SK-N-SH (cell line): ENCODE measurements at regions not wholly inside any gene's neighbourhood (a gene's known extent, or its start where the extent isn't known, plus 50 kb on each side); places are given as distances from the start of the nearest gene placed in this dataset.

Experiments used
- CTCF ChIA-PET: fragments of 300-600, 350-600 bp; formaldehyde crosslinking; extraction: SDS; loops from one replicate; lab custom pipeline; 2021; lab: Yijun Ruan, JAX
- POLR2A ChIA-PET: fragments of 350-600 bp; sonication (Branson Sonifier 250); formaldehyde crosslinking; extraction: SDS; loops from one replicate; lab custom pipeline; 2020; ENCODE audit warnings: antibody characterized with exemption, inconsistent platforms; lab: Yijun Ruan, JAX
- DNase-seq: peaks from one replicate; pipeline ENCODE4 v3.0.0; 2012
- H2AFZ ChIP-seq: fragments of 200-600 bp; sonication (generic); 2 replicates; pipeline ENCODE4 v1.8.1; 2016; ENCODE audit warnings: antibody characterized with exemption, mild to moderate bottlenecking, low read depth
- H3F3A ChIP-seq: fragments of 200-600 bp; sonication (generic); replicated peaks from 2 replicates; pipeline ENCODE3; 2016; ENCODE audit warnings: antibody characterized with exemption, mild to moderate bottlenecking; ENCODE audit not compliant: insufficient read depth
- H3K27ac ChIP-seq, 2 experiments: fragments of 200-500 bp in 1 of 2; fragments of 200-600 bp in 1 of 2; sonication (Bioruptor generic) in 1 of 2; sonication (generic), shearing (Covaris generic) in 1 of 2; 2 replicates each; pipeline versions ENCODE4 v1.5.1 to v1.6.1; 2014 to 2016; ENCODE audit warnings: low read depth in 2 of 2, inconsistent platforms in 1 of 2, low read length in 1 of 2, mild to moderate bottlenecking in 1 of 2, mixed read lengths in 1 of 2
- H3K27me3 ChIP-seq: fragments of 200-600 bp; sonication (generic), shearing (Covaris generic); 2 replicates; pipeline ENCODE4 v1.6.1; 2016; ENCODE audit warnings: mixed run types; ENCODE audit not compliant: insufficient read depth
- H3K36me3 ChIP-seq, 2 experiments: fragments of 200-500 bp in 1 of 2; fragments of 200-600 bp in 1 of 2; sonication (Bioruptor generic) in 1 of 2; sonication (generic) in 1 of 2; replicated peaks in 1 of 2; 2 replicates each; pipeline versions ENCODE3 to v1.5.1; 2014 to 2016; ENCODE audit warnings: low read length in 1 of 2, mild to moderate bottlenecking in 1 of 2; ENCODE audit not compliant: insufficient read depth in 2 of 2, control insufficient read depth in 1 of 2
- H3K4me1 ChIP-seq, 2 experiments: fragments of 200-500 bp in 1 of 2; fragments of 200-600 bp in 1 of 2; sonication (Bioruptor generic) in 1 of 2; sonication (generic), shearing (Covaris generic) in 1 of 2; 2 replicates each; pipeline versions ENCODE4 v1.5.1 to v1.6.1; 2014 to 2016; ENCODE audit warnings: low read depth in 1 of 2, low read length in 1 of 2, mixed run types in 1 of 2; ENCODE audit not compliant: insufficient read depth in 2 of 2, control insufficient read depth in 1 of 2
- H3K4me2 ChIP-seq: fragments of 200-600 bp; sonication (generic), shearing (Covaris generic); 2 replicates; pipeline ENCODE4 v1.6.1; 2017; ENCODE audit warnings: mixed run types
- H3K4me3 ChIP-seq, 2 experiments: fragments of 200-500 bp in 1 of 2; fragments of 200-600 bp in 1 of 2; sonication (Bioruptor generic) in 1 of 2; sonication (generic), shearing (Covaris generic) in 1 of 2; 2 replicates each; pipeline versions ENCODE4 v1.5.1 to v1.8.1; 2014 to 2016; ENCODE audit warnings: low read depth in 2 of 2, inconsistent platforms in 1 of 2, low read length in 1 of 2, mild to moderate bottlenecking in 1 of 2, mixed read lengths in 1 of 2, moderate library complexity in 1 of 2
- H3K79me2 ChIP-seq: fragments of 200-600 bp; sonication (generic); 2 replicates; pipeline ENCODE4 v1.8.1; 2017; ENCODE audit warnings: mild to moderate bottlenecking; ENCODE audit not compliant: insufficient read depth
- H3K9ac ChIP-seq: fragments of 200-600 bp; sonication (generic); 2 replicates; pipeline ENCODE4 v1.6.1; 2017; ENCODE audit warnings: mixed run types
- H3K9me2 ChIP-seq: fragments of 200-600 bp; sonication (generic); 2 replicates; pipeline ENCODE4 v1.6.1; 2017; ENCODE audit warnings: mixed run types
- H3K9me3 ChIP-seq: fragments of 200-600 bp; sonication (generic); 2 replicates; pipeline ENCODE4 v1.6.1; 2017; ENCODE audit warnings: mixed run types, mild to moderate bottlenecking, moderate library complexity
- H4K20me1 ChIP-seq: fragments of 200-600 bp; sonication (generic); 2 replicates; pipeline ENCODE4 v1.6.1; 2017; ENCODE audit warnings: mild to moderate bottlenecking, mixed run types; ENCODE audit not compliant: insufficient read depth
- CHD2 ChIP-seq: fragments of 150-350 bp; IDR thresholded peaks from 2 replicates; pipeline ENCODE4 v1.6.1; 2018; ENCODE audit warnings: low read length; ENCODE audit not compliant: partially characterized antibody
- ELF1 ChIP-seq: IDR thresholded peaks from 2 replicates; pipeline ENCODE4 v1.4.0; 2012
- EZH2phosphoT487 ChIP-seq: fragments of 200-600 bp; sonication (generic); IDR thresholded peaks from 2 replicates; pipeline ENCODE4 v1.6.1; 2017; ENCODE audit warnings: low read depth, mixed run types, mild to moderate bottlenecking, antibody characterized with exemption, moderate library complexity, borderline replicate concordance
- FOSL2 ChIP-seq: IDR thresholded peaks from 2 replicates; pipeline ENCODE4 v1.4.0; 2012; ENCODE audit warnings: low read depth, mild to moderate bottlenecking, moderate library complexity, borderline replicate concordance
- FOXJ3 ChIP-seq: sonication (generic); formaldehyde crosslinking; IDR thresholded peaks from 2 replicates; pipeline ENCODE4 v1.5.1; 2020; ENCODE audit warnings: mild to moderate bottlenecking, missing genetic modification reagents
- FOXM1 ChIP-seq: IDR thresholded peaks from 2 replicates; pipeline ENCODE4 v1.4.0; 2012; ENCODE audit warnings: low read depth, mild to moderate bottlenecking
- GABPA ChIP-seq: IDR thresholded peaks from 2 replicates; pipeline ENCODE4 v1.4.0; 2012; ENCODE audit warnings: low read depth, mild to moderate bottlenecking
- GATA2 ChIP-seq: sonication (generic); formaldehyde crosslinking; IDR thresholded peaks from 2 replicates; pipeline ENCODE4 v1.5.0; 2020; ENCODE audit warnings: mild to moderate bottlenecking, missing genetic modification reagents
- JUND ChIP-seq: IDR thresholded peaks from 2 replicates; pipeline ENCODE4 v1.4.0; 2012
- MEF2A ChIP-seq: IDR thresholded peaks from 2 replicates; pipeline ENCODE4 v1.4.0; 2012; ENCODE audit warnings: low read depth, borderline replicate concordance
- MXI1 ChIP-seq: IDR thresholded peaks from 2 replicates; pipeline ENCODE4 v1.6.1; 2012; ENCODE audit warnings: mild to moderate bottlenecking, low read depth, low read length, improper control_type of control experiment
- POLR2AphosphoS5 ChIP-seq: IDR thresholded peaks from 2 replicates; pipeline ENCODE4 v1.6.1; 2012; ENCODE audit warnings: low read depth, low read length
- RFX5 ChIP-seq: IDR thresholded peaks from 2 replicates; pipeline ENCODE4 v1.6.1; 2012; ENCODE audit warnings: mild to moderate bottlenecking, improper control_type of control experiment, low read length
- SMC3 ChIP-seq: IDR thresholded peaks from 2 replicates; pipeline ENCODE4 v1.6.1; 2012; ENCODE audit warnings: low read depth, low read length, improper control_type of control experiment
- TEAD4 ChIP-seq: IDR thresholded peaks from 2 replicates; pipeline ENCODE4 v1.4.0; 2012; ENCODE audit warnings: mild to moderate bottlenecking, borderline replicate concordance; ENCODE audit not compliant: insufficient read depth
- USF2 ChIP-seq: fragments of 150-350 bp; IDR thresholded peaks from 2 replicates; pipeline ENCODE4 v1.6.1; 2017; ENCODE audit warnings: antibody characterized with exemption, low read length, low read depth, borderline replicate concordance
- YY1 ChIP-seq: IDR thresholded peaks from 2 replicates; pipeline ENCODE4 v1.4.0; 2012; ENCODE audit warnings: low read depth, mild to moderate bottlenecking
- WGBS: methylation state at CpG from one replicate; pipeline ENCODE4 v1.1.6; 2017; ENCODE audit warnings: low lambda C conversion rate; 5-methylcytosine and 5-hydroxymethylcytosine counted together
- TF ChIP-seq, protein P1 (sequence below): IDR thresholded peaks from 2 replicates; pipeline ENCODE4; 2012
- TF ChIP-seq, protein P2 (sequence below): IDR thresholded peaks from 2 replicates; pipeline ENCODE4 v1.4.0; 2012; ENCODE audit warnings: low read depth, borderline replicate concordance
- TF ChIP-seq, protein P3 (sequence below): fragments of 200-600 bp; sonication (generic); IDR thresholded peaks from 2 replicates; pipeline ENCODE4 v1.6.1; 2017; ENCODE audit warnings: antibody characterized with exemption, mild to moderate bottlenecking, moderate library complexity
- TF ChIP-seq, protein P4 (sequence below): IDR thresholded peaks from 2 replicates; pipeline ENCODE4 v1.4.0; 2012; ENCODE audit warnings: low read depth, borderline replicate concordance
- TF ChIP-seq, protein P5 (sequence below): IDR thresholded peaks from 2 replicates; pipeline ENCODE4 v1.6.1; 2012; ENCODE audit warnings: mild to moderate bottlenecking, low read depth, low read length, moderate library complexity

DNA sequence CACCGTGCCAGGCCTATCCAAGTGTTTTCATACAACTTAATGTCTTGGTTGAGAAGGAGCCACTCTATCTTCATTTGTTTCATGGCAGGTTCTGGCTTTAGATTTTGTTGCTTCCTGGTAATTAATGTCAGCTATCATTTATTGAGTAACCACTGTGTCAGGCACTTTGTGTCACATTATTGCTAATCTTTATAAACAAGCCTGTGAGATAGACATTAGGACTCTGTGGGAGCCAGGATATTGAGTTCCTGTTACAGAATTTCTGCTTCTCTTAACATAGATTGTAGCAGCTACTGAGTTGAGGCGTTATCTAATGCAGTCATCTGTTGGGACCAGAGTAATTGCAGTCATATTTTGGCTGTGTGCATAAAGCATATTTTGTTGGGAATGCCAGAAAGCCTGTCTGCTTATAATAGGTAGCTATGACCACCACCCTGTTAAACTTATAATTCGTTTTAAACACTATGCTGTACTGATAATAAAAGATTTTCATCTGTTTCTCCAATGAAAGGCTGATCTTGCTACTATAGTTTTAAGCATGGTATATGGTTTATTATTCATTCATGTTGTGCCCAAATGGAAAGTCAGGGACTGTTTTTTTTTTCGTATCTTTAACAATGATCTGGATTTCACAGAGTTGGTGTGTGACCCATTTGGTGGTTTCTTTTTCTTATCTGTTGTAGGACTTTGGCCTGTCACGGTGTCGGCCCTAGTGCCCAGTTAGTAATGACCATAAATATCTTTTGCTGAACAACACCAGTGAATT lies 432.6 kb downstream of the PCNX1 start:
- Histone ChIP-seq H4K20me1 (no peaks in the 10 kb centered on the region; the same call in 1 of the 2 replicates), H2AFZ (no peak overlapping the region), H3K27me3 (no peaks in the 10 kb centered on the region), H3K36me3 (peaks cover 0 to 9% of the 10 kb centered on the region in 2 experiments), H3K79me2 (peaks cover 100% of the 10 kb centered on the region), H3K4me1 (peaks cover 13 to 38% of the 10 kb centered on the region in 2 experiments), H3K9me3 (no peaks in the 10 kb centered on the region), H3K27ac (peak overlapping the region; percentile 28 to 91; a peak in 3 of 4 replicates), H3F3A (no peaks in the 10 kb centered on the region), H3K4me2 (peak overlapping the region; percentile 37; the same call in 1 of the 2 replicates), H3K4me3 (no peak overlapping the region; a peak in 1 of 4 replicates), H3K9me2 (no peaks in the 10 kb centered on the region), H3K9ac (no peak overlapping the region)
- ChIA-PET CTCF (interaction anchor here (0.8 to 1.9 kb wide), 6 partner anchors 13 to 413 kb away, joined by 3 to 5 read pairs (median 4); no protein-coding TSS in a partner anchor), POLR2A (interaction anchor here (1.6 kb wide), 1 partner anchor 18 kb away, joined by 3 read pairs; no protein-coding TSS in a partner anchor)
- WGBS, result 55% methylated on average over 6 of the region's 6 CpGs
- peak; percentile 58 for DNase-seq
- TF ChIP-seq CHD2, result peak; percentile 47
- TF ChIP-seq GATA2 (CRISPR knock-in tag), result peak; percentile 94
- TF ChIP-seq, protein P1, sequence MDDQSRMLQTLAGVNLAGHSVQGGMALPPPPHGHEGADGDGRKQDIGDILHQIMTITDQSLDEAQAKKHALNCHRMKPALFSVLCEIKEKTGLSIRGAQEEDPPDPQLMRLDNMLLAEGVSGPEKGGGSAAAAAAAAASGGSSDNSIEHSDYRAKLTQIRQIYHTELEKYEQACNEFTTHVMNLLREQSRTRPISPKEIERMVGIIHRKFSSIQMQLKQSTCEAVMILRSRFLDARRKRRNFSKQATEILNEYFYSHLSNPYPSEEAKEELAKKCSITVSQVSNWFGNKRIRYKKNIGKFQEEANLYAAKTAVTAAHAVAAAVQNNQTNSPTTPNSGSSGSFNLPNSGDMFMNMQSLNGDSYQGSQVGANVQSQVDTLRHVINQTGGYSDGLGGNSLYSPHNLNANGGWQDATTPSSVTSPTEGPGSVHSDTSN, result no peak
- TF ChIP-seq, protein P2, sequence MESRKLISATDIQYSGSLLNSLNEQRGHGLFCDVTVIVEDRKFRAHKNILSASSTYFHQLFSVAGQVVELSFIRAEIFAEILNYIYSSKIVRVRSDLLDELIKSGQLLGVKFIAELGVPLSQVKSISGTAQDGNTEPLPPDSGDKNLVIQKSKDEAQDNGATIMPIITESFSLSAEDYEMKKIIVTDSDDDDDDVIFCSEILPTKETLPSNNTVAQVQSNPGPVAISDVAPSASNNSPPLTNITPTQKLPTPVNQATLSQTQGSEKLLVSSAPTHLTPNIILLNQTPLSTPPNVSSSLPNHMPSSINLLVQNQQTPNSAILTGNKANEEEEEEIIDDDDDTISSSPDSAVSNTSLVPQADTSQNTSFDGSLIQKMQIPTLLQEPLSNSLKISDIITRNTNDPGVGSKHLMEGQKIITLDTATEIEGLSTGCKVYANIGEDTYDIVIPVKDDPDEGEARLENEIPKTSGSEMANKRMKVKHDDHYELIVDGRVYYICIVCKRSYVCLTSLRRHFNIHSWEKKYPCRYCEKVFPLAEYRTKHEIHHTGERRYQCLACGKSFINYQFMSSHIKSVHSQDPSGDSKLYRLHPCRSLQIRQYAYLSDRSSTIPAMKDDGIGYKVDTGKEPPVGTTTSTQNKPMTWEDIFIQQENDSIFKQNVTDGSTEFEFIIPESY, result no peak
- TF ChIP-seq RFX5, result no peak
- no peak for TF ChIP-seq TEAD4
- no peak for TF ChIP-seq MEF2A
- no peak for TF ChIP-seq JUND
- no peak for TF ChIP-seq YY1
- TF ChIP-seq FOXJ3 (CRISPR knock-in tag), result peak; percentile 62
- no peak for TF ChIP-seq FOSL2
- TF ChIP-seq MXI1, result peak; percentile 65; the same call in 1 of the 2 replicates
- TF ChIP-seq, protein P3, sequence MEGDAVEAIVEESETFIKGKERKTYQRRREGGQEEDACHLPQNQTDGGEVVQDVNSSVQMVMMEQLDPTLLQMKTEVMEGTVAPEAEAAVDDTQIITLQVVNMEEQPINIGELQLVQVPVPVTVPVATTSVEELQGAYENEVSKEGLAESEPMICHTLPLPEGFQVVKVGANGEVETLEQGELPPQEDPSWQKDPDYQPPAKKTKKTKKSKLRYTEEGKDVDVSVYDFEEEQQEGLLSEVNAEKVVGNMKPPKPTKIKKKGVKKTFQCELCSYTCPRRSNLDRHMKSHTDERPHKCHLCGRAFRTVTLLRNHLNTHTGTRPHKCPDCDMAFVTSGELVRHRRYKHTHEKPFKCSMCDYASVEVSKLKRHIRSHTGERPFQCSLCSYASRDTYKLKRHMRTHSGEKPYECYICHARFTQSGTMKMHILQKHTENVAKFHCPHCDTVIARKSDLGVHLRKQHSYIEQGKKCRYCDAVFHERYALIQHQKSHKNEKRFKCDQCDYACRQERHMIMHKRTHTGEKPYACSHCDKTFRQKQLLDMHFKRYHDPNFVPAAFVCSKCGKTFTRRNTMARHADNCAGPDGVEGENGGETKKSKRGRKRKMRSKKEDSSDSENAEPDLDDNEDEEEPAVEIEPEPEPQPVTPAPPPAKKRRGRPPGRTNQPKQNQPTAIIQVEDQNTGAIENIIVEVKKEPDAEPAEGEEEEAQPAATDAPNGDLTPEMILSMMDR, result no peak
- TF ChIP-seq, protein P4, sequence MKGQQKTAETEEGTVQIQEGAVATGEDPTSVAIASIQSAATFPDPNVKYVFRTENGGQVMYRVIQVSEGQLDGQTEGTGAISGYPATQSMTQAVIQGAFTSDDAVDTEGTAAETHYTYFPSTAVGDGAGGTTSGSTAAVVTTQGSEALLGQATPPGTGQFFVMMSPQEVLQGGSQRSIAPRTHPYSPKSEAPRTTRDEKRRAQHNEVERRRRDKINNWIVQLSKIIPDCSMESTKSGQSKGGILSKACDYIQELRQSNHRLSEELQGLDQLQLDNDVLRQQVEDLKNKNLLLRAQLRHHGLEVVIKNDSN, result no peak
- TF ChIP-seq EZH2phosphoT487, result no peak
- no peak for TF ChIP-seq GABPA
- no peak for TF ChIP-seq FOXM1
- no peak for TF ChIP-seq SMC3
- no peak for TF ChIP-seq ELF1
- TF ChIP-seq, protein P5, sequence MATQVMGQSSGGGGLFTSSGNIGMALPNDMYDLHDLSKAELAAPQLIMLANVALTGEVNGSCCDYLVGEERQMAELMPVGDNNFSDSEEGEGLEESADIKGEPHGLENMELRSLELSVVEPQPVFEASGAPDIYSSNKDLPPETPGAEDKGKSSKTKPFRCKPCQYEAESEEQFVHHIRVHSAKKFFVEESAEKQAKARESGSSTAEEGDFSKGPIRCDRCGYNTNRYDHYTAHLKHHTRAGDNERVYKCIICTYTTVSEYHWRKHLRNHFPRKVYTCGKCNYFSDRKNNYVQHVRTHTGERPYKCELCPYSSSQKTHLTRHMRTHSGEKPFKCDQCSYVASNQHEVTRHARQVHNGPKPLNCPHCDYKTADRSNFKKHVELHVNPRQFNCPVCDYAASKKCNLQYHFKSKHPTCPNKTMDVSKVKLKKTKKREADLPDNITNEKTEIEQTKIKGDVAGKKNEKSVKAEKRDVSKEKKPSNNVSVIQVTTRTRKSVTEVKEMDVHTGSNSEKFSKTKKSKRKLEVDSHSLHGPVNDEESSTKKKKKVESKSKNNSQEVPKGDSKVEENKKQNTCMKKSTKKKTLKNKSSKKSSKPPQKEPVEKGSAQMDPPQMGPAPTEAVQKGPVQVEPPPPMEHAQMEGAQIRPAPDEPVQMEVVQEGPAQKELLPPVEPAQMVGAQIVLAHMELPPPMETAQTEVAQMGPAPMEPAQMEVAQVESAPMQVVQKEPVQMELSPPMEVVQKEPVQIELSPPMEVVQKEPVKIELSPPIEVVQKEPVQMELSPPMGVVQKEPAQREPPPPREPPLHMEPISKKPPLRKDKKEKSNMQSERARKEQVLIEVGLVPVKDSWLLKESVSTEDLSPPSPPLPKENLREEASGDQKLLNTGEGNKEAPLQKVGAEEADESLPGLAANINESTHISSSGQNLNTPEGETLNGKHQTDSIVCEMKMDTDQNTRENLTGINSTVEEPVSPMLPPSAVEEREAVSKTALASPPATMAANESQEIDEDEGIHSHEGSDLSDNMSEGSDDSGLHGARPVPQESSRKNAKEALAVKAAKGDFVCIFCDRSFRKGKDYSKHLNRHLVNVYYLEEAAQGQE, result no peak
- no peak for TF ChIP-seq POLR2AphosphoS5
- TF ChIP-seq USF2, result no peak
